GM13976 (cell line): ENCODE measurements at regions not wholly inside any gene's neighbourhood (a gene's known extent, or its start where the extent isn't known, plus 50 kb on each side); places are given as distances from the start of the nearest gene placed in this dataset.

Experiments used
- DNase-seq: peaks from one replicate; pipeline ENCODE4 v3.0.0; 2012; ENCODE audit warnings: low spot score
- CTCF ChIP-seq: IDR thresholded peaks from 2 replicates; pipeline ENCODE4 v1.5.1; 2012; ENCODE audit warnings: borderline replicate concordance, mild to moderate bottlenecking; ENCODE audit not compliant: insufficient read depth; ENCODE audit errors: extremely low read depth, missing control alignments, control extremely low read depth
- in situ Hi-C: fragments of 300-500 bp; cut with MboI; formaldehyde crosslinking; loops from one replicate; pipeline ENCODE4 v1.12.0; 2022; ENCODE audit warnings: low sequenced_read_pairs, mixed read lengths, inconsistent platforms; ENCODE audit not compliant: unreplicated experiment

- TF ChIP-seq CTCF: no peak
- DNase-seq: no peak
- in situ Hi-C loops: no loop called here
Observed at GRCh38 chr6:12459945-12460661, 169.9 kb downstream of the EDN1 start.

GRCh38 chr6:12467706-12468670, 177.8 kb downstream of the EDN1 start:
- in situ Hi-C loops: no loop called here
- DNase-seq: no peak
- no peak for TF ChIP-seq CTCF

GRCh38 chr6:12472601-12473038, 182.5 kb downstream of the EDN1 start:
- no peak for TF ChIP-seq CTCF
- in situ Hi-C loops: no loop called here
- DNase-seq: no peak

- no peak for TF ChIP-seq CTCF
- in situ Hi-C loops: no loop called here
- DNase-seq: no peak
Observed at GRCh38 chr6:12473494-12473893, 183.3 kb downstream of the EDN1 start.

- no peak for TF ChIP-seq CTCF
- DNase-seq: no peak
- in situ Hi-C loops: no loop called here
Observed at GRCh38 chr6:12474167-12475140, 184.3 kb downstream of the EDN1 start.

GRCh38 chr6:12476484-12476883, 186.3 kb downstream of the EDN1 start:
- DNase-seq: no peak
- no peak for TF ChIP-seq CTCF
- in situ Hi-C loops: no loop called here
